ENCODE measurements at regions not wholly inside any gene's neighbourhood (a gene's known extent, or its start where the extent isn't known, plus 50 kb on each side); places are given as distances from the start of the nearest gene placed in this dataset.
A peak's percentile ranks its signal among the peaks of the same experiment; 100 is the strongest.

- Histone ChIP-seq H3K4me2 (ENCODE audit: low read length) (peak overlapping the region; percentile 49), H3K79me2 (ENCODE audit: insufficient read depth, low read length) (no peaks in the 10 kb centered on the region), H3F3A (ENCODE audit: insufficient read depth, low read length) (no peaks in the 10 kb centered on the region), H3K27ac (ENCODE audit: low read depth, low read length, poor library complexity, severe bottlenecking) (no peak overlapping the region), H3K9me3 (ENCODE audit: low read length) (no peaks in the 10 kb centered on the region), H3K4me3 (ENCODE audit: low read depth, low read length, poor library complexity, severe bottlenecking) (peak overlapping the region; percentile 1), H3K36me3 (ENCODE audit: insufficient read depth, low read length) (no peaks in the 10 kb centered on the region), H4K20me1 (ENCODE audit: insufficient read depth, low read length) (no peaks in the 10 kb centered on the region), H3K9ac (ENCODE audit: low read length) (no peak overlapping the region; the same call in 1 of the 2 replicates), H3K4me1 (ENCODE audit: insufficient read depth, low read length, severe bottlenecking) (peaks cover 19% of the 10 kb centered on the region), H3K9me2 (ENCODE audit: low read depth, low read length) (no peaks in the 10 kb centered on the region), H2AFZ (ENCODE audit: low read length) (peak overlapping the region; percentile 26), H3K27me3 (ENCODE audit: insufficient read depth, low read length) (no peaks in the 10 kb centered on the region)
- no peak for TF ChIP-seq CTCF (IDR thresholded peaks at IDR 0.05; ENCODE audit: low read length)
Measured at GRCh38 chr6:141252828-141253608, 879.7 kb upstream of the GJE1 start.

GRCh38 chr6:141251286-141251685 lies 881.4 kb upstream of the GJE1 start:
- no peaks in the 10 kb centered on the region for H3K9me3 ChIP-seq (ENCODE audit: low read length)
- no peaks in the 10 kb centered on the region for H3F3A ChIP-seq (ENCODE audit: insufficient read depth, low read length)
- H3K9ac ChIP-seq (ENCODE audit: low read length): no peak overlapping the region
- no peaks in the 10 kb centered on the region for H3K79me2 ChIP-seq (ENCODE audit: insufficient read depth, low read length)
- no peak overlapping the region for H3K27ac ChIP-seq (ENCODE audit: low read depth, low read length, poor library complexity, severe bottlenecking)
- no peak overlapping the region for H3K4me3 ChIP-seq (ENCODE audit: low read depth, low read length, poor library complexity, severe bottlenecking)
- H3K27me3 ChIP-seq (ENCODE audit: insufficient read depth, low read length): no peaks in the 10 kb centered on the region
- no peaks in the 10 kb centered on the region for H4K20me1 ChIP-seq (ENCODE audit: insufficient read depth, low read length)
- no peaks in the 10 kb centered on the region for H3K36me3 ChIP-seq (ENCODE audit: insufficient read depth, low read length)
- H3K4me2 ChIP-seq (ENCODE audit: low read length): no peak overlapping the region
- H3K9me2 ChIP-seq (ENCODE audit: low read depth, low read length): no peaks in the 10 kb centered on the region
- TF ChIP-seq EZH2 (IDR thresholded peaks at IDR 0.05; ENCODE audit: borderline replicate concordance, low read length): no peak
- no peak for TF ChIP-seq CTCF (IDR thresholded peaks at IDR 0.05; ENCODE audit: low read length)
- peak overlapping the region; percentile 90; the same call in 1 of the 2 replicates for H2AFZ ChIP-seq (ENCODE audit: low read length)
- H3K4me1 ChIP-seq (ENCODE audit: insufficient read depth, low read length, severe bottlenecking): peaks cover 19% of the 10 kb centered on the region

- no peak overlapping the region for H3K4me3 ChIP-seq (ENCODE audit: low read depth, low read length, poor library complexity, severe bottlenecking)
- H3K27me3 ChIP-seq (ENCODE audit: insufficient read depth, low read length): no peaks in the 10 kb centered on the region
- H3K79me2 ChIP-seq (ENCODE audit: insufficient read depth, low read length): no peaks in the 10 kb centered on the region
- H3K9me2 ChIP-seq (ENCODE audit: low read depth, low read length): no peaks in the 10 kb centered on the region
- no peak overlapping the region for H3K4me2 ChIP-seq (ENCODE audit: low read length)
- TF ChIP-seq CTCF (IDR thresholded peaks at IDR 0.05; ENCODE audit: low read length) (no peak), EZH2 (IDR thresholded peaks at IDR 0.05; ENCODE audit: borderline replicate concordance, low read length) (no peak)
- peak overlapping the region; percentile 34; the same call in 1 of the 2 replicates for H2AFZ ChIP-seq (ENCODE audit: low read length)
- H3K9ac ChIP-seq (ENCODE audit: low read length): no peak overlapping the region
- no peaks in the 10 kb centered on the region for H3K36me3 ChIP-seq (ENCODE audit: insufficient read depth, low read length)
- H3K9me3 ChIP-seq (ENCODE audit: low read length): no peaks in the 10 kb centered on the region
- no peaks in the 10 kb centered on the region for H4K20me1 ChIP-seq (ENCODE audit: insufficient read depth, low read length)
- H3K27ac ChIP-seq (ENCODE audit: low read depth, low read length, poor library complexity, severe bottlenecking): no peak overlapping the region
- H3F3A ChIP-seq (ENCODE audit: insufficient read depth, low read length): no peaks in the 10 kb centered on the region
- H3K4me1 ChIP-seq (ENCODE audit: insufficient read depth, low read length, severe bottlenecking): peaks cover 11% of the 10 kb centered on the region
Measured at GRCh38 chr6:141248021-141248799, 884.5 kb upstream of the GJE1 start.
